NCI-H2227 (cell line): ENCODE measurements at regions not wholly inside any gene's neighbourhood (a gene's known extent, or its start where the extent isn't known, plus 50 kb on each side); places are given as distances from the start of the nearest gene placed in this dataset.
A peak's percentile ranks its signal among the peaks of the same experiment; 100 is the strongest.

Experiments used
- DNase-seq: peaks from one replicate; lab custom pipeline; 2025; ENCODE audit not compliant: unreplicated experiment; lab: John Stamatoyannopoulos, UW

DNA sequence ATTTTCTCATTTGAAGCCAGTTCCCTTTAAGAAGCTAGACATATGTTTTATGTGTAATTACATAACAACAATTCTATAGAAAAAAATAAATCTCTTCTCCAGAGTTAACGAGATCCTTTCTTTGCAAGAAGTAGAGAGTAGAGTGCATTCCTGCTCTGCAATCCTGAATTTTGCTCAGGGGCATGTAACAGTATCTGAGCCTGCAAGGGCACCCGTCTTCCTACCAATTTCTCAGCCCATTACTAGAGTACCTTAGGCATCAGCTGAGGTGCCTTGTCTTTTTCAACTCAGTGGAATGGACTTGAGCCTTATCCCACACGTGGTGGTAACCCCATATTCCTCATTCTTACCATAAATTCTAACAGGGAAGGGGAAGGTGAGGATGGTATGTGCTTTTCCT is 205.9 kb downstream of the IKZF2 start:
- no peak for DNase-seq

DNA sequence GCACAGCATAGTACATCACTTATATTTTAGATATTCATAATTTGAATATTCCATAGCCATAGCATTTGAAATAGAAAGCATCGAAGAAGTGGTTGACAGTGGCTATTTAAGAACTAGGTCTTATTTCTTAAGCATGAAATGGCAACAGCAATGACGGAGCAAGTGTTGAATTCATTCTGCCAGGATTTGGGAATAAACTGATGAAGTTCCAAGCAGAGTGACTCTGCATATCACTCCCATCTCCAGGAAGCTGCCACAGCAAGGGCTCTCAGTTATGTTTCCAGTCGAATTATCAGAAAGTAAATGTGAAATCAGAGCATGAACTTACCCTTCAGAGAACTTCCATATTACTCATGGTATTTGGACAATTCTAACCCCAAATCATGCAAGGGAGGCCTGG is 208.1 kb downstream of the IKZF2 start:
- DNase-seq: no peak

DNA sequence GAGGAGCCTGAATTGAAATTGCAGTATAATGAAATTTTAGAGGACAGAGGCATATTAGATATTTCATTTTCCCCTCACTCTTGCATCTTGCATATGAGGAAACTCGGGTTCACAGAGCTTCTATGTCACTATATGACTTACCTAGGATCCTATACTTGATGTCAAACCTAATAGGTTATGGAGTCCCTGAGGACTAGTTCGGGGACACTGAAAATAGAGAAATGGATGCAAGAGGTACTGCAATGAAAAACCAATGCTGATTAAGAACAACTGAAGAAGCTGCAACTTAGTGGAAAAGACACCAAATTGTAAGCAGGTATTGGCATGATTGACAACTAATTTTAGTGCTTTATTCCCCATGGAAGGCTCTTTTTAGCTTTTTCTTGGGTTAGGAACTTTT is 210.1 kb downstream of the IKZF2 start:
- no peak for DNase-seq

DNA sequence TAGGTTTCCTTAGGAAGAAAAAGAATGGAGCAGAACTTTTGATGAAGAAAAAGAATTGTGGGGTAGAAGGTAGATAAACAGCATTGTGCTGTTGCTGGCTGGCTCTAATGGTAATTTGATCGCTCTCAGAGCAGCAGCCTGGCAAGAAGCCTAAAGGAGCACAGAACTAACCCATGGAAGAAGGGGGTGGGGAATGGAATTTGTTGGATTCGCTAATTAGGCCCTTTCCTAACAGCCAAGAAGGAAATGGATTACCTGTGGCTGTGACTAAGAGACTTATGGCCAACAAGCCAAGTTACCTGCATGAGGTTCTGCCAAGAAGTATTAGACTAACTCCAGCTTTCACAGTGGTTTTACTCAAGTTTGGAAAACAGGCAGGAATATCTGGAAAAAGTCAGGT is 210.6 kb downstream of the IKZF2 start:
- DNase-seq: peak; percentile 11

DNA sequence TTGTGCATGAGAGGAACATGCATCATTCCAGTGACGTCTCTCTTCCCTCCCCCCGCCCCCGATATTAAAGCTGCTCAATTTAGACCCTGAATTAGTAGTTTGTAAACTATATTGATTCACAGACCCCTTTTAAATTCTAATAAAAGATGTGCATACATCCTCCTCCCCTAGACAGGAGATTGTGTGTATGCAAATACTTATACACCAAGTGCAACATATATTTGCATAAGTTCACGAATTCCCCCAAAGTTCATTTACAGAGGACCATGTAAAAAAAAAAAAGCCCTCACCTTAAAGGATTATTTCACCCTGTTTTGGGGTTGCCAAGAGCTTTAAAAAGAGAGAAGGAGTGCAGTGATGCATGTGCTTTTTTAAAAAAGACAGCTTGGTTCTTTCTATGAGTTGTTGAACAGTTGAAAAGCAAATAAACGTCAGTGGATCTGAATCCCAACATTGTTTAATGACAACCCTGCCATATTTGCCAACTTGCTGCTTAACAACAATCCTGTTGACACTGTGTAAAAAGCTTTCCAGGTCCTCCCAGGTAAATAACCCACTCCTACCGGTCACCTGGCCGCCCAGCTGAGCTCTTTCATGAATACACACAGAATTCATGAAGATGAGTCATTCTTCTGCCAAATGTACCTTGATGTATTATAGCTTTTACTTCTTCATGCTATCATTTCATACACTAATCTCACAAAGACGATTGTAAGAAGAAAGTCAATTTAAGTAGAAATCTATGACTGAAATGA is 211.5 kb downstream of the IKZF2 start:
- no peak for DNase-seq

DNA sequence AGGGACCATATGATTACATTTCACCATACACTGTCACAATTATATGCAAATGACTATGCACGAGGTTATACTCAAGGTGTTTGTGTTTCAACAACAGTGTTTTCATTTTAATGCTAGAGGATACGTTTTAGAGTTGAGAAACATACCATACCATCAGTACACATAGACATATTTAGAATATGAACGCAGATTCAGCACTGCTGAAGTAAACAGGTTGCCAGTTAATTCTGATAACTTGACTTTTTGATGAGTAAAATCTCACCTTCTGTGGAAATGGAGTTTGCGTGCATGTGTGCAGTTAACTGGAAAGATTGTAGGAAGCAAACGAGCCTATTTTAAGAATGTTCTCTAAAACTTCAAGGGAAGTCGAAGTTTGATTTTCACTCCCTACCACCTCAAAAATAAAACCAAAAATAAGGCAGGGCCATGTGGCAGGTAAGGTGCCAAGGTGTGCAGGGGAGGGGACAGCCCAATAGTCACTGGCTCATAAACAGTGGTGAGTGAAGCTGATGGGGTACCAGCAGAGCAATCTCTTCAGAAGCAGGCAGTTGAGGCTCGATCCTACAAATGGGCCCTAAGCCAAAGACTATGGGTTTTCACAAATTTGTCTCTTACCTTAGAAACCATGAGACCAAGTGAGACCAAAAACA is 213.1 kb downstream of the IKZF2 start:
- no peak for DNase-seq

DNA sequence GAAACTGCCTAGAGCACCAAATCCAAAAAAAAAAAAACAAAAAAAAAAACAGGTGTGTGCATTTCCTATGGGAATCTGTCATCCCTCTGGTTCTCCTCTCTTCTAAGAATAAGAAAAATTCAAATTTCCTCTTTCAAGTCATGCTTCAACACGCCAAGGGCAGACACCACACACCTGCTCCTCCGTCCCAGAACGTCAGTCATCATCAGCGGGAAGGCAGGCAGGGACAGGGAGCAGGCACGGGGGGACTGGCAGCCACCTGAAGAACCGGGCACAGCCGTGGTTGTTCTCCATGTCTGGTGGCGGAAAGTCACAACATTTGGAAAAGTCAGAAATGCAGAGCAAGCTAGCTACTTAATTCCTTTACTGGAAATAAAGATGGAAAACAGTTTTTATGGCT is 214.8 kb downstream of the IKZF2 start:
- DNase-seq: no peak

DNA sequence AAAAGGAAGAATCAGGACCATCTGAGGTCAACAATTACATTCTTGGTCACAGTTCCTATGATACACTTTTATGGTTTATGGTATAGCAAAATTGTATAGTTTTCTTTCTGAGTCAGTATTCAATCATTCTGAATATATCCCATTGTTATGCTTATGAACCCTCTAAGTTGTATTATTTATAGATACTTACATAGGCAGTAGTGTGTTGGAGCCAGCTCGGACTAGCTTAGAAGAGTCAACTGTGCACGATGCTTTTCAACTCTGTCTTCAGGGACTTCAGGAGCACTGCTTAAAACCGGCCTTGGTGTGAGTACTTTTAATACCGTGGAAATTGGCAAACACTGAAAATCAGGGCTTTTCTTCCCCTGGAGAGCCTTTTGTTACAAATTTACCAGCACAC is 215.7 kb downstream of the IKZF2 start:
- no peak for DNase-seq

DNA sequence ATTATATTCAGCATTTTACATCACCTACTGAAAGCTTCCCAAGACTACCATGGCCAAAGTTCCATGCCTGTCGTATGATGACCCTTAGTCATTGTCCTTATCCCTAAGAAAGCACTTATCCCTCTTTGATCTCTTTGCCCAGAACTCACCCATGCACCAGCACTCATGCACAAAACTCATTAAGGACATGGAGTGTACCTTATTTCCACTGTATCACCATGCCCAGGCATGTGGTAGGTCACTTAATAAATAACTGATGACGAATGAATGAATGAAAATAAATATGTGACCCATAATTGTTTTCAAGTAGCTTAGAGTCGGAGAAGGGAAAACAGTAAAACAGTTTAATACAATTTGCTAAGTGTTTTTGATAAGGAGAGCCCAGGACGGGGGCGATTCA is 220.1 kb downstream of the IKZF2 start:
- DNase-seq: no peak

DNA sequence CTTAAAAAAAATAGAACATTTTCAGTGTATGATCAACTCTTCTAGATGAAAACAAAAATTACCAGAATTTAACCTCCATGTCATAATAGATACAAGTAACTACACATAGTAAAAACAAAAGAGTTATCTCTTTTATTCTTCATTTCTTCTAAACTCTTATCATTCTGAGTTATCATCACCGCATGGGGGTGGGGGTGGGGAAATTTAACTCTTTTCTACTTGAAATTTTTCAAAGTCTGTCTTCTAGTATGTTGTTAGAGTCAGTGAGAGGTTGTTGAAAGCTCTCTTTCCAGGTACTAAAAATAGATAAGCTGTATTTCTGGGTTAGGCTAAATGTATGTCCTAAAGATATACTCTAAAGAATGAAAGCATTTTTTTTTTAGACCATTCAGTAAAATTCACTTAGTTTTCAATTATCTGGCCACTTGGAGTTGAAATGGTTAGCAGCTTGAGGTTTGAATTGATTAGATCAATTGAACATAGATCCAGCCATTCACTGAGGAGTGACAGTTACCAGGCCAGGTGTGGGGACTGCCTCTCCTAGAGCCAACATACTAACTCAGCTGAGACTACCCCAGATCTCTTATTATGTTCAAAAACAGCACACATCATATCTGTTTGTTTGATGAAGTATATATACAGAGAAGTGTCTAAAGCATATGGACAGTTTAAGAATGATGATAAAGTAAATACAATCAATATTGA is 220.7 kb downstream of the IKZF2 start:
- DNase-seq: no peak

DNA sequence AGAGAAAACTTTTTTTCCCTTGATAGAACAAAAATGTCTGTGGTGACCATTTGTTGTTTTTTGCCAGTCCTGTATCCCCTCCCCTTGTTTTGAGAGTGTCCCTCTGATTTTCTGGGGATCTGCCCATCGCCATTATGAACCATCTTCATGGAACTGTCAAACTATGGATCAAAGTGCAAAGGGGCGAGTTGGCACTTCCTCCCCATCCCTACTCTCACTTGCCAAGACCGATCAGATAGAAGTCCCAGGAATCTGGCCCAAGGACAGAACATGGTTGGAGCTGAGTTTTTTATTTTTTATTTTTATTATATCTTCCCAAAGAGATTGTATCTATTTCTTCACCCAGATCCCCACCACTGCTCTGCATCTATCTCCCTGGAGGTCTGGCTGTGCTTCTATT is 221.4 kb downstream of the IKZF2 start:
- DNase-seq: no peak

DNA sequence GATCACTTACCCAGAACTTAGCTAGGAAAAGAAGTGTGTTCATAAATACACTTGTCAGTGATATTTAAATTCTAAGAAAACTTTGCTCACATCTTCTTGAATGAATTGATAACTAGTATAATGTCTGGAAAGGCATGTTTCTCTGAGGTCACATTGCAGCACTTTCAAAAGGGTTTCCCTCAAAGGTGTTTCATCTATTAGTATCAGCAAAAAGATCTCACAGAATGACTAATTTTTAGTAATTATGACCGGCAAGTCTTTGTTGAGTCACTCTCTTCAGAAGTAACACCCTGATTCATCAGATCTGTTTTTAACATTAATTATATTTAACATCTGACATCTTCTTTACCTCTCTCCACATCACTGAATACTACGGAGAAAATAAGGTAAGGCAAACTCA is 222.3 kb downstream of the IKZF2 start:
- DNase-seq: no peak

DNA sequence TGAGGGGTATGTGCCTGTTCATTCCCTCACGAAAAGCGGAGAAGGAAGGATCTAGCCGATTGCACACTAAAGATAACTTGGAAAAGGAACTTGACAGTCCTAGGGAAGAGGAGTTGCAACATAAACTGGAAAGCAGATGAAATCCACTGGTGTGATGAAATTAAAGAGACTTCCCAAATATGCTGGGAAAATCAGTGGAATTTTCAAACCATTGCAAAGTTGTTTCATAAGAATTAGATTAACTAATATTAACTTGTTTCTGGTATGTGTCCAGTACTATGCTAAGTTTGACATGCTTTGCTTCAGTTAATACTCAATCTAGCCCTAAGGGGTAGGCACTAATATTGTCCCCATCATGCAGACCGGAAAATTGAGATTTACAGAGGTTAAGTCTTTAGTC is 222.7 kb downstream of the IKZF2 start:
- DNase-seq: no peak

DNA sequence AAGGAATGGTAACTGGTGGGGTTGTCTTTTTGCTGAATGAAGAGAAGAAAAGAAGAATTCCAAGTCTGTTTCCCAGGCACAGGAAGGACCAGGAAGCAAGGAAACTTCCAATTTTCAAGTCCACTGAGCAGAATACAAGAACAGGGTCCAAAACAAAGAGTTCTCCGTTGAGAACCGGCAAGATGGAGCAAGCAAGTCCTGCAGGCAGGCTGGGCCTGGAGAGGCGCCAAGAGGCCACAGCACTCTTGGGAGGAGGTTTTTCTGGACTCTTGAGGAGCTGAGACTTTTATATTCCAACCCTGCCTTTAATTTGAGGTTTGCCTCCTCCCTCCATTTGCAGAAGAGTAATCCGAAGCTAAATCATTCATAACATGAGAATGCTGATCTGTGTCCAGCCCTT is 224.5 kb downstream of the IKZF2 start:
- DNase-seq: no peak

DNA sequence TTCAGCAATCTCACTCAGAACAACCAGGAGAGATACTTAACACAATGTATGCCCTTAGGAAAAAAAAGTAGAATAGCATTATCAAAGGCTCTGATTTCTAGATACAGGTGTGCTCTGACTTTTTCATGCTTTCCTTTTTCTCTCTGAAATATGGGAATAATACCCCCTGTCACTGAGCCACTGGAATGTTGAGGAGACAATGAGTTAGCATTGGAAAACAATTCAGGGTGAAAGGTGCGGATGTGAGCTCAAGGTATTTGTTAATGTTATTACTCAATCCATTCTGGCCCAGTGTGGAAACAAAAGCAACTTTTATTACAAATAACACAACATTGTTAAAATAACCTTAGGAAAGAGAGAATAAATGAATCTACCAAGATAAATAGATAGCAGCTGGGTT is 228.0 kb downstream of the IKZF2 start:
- DNase-seq: no peak

DNA sequence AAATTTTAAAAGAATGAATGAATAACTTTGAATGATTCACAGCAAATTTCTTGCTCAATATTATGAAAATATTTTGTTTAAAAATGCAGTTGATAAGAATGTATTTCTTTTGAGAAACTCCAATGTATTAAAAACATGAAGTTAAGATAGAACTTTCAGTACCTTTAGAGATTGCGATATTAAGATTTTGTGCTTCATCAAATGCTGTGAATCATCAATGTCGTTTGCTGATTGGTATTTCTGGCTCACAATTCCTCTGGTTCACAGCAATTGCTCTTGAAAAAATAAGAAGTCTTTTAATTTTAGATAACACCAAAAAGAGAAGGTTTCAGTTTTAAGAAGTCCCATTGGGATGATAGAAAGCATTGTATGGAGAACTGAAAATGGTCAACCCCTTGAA is 228.7 kb downstream of the IKZF2 start:
- no peak for DNase-seq

DNA sequence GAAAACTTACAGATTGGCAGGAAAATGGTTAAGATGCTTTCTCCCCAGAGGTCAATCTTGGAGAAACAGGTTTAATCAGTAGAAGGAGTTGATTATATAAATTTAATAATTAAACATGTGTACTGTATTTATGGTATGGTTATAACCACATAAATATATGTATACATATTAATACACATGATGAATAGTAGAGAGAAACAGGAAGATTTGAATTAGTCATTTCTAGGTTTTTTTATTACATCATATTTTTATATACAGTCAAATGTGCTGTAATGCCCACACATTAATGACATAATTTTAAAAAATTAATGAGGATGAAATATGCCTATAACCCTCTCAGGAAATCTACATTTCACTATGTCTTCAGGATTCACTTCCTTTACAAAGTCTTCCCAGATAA is 229.7 kb downstream of the IKZF2 start:
- no peak for DNase-seq

DNA sequence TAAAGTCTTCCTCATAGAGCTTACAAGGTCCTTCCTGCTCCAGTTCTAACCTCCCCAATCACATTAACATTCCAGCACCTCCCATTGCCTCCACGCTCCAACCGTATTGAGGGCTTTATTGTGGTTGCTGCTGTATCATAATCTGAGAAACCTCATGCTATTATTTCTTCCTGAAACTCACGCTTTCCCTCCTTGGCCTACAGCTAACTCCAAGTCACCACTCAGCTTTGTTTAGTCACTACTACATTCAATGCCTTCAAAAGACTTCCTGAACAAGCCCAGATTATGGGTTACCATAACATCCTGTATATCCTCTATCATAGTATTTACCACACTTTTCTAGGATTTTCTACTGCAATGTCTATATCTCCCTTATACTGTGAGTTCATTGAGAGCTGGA is 230.4 kb downstream of the IKZF2 start:
- DNase-seq: no peak

DNA sequence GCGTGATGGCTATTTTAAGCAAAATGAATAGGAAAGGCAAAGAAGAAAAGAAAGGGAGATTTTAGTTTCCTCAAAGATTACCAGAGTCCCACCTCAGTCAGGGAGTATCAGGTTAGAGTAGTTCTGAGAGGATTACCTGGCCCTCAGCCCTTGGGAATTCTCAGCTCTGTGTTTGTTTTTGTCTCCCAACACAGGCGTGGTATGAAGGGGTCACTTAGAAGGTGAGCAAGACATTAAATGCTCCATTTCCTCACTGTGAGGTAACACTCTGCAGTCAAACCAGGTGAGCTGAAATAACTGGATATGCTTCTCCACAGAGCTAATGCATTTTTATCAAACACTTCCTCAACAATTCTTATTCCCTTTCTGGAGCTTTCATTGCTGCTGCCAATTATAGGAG is 232.2 kb downstream of the IKZF2 start:
- DNase-seq: no peak

DNA sequence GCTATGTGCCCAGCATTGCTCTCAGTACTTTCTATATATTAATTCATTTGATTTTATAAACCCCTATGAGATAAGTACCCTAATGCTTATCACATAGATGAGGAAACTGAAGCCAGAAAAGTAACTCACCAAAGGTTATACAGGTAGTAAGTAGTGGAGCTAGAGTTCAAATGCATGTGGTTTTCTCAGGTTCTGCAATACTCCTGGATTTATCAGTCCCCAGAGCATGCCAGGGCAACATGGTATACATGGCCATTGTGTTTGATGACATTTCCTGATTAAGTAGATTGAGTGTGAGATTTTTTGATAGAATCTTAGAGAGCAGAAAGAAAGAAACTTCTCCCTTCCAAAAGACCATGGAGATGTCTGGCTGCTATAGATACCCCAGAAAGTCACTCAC is 233.1 kb downstream of the IKZF2 start:
- DNase-seq: no peak

DNA sequence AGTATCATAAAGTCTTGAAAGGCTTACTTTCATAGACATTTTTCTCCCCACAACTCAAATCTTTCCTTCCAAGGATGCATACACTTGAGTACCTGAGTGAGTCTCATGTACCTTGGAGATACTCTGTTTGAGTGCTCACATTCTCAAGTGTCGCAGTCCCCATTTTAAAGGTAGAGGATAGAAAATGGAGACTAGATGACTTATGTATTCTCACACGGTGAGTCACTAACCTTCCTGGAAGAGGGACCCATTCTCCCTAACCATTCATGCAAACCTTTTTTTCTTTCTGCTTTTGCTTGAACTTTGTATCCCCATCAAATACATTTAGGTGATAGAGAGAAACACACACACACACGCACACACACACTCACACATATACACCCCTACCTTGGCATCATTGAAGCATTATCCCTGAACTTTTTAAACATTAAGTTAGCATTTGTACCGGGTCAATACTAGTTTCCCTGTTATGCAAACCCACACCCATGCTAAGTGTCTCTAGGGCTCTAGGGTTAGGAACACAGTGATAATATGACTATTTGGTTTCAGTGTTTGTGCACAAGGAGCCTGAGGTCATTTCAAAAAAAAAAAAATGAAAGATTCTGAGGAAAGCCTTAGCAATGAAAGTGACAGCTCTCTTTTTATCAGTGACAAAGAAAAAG is 236.2 kb downstream of the IKZF2 start:
- no peak for DNase-seq

DNA sequence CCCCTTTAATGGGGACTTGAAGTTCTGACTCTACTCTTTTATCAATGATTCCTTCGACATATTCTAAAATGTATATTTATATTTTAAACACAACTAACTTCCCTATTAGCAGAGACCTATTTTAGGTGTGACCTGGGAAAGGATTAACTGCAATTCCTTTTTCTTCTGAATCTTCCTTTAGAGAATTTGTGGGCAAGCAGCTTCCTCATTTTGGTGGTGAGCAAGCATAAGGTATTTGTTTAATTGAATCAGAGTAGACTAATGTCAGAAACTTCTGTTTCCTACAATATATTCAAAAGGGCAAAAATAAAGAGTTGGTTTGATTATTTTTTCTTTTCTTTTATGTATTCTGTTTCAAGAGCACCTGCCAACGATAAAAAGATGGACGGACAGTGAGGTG is 237.0 kb downstream of the IKZF2 start:
- DNase-seq: no peak
